ENCODE measurements at regions not wholly inside any gene's neighbourhood (a gene's known extent, or its start where the extent isn't known, plus 50 kb on each side); places are given as distances from the start of the nearest gene placed in this dataset.

DNA sequence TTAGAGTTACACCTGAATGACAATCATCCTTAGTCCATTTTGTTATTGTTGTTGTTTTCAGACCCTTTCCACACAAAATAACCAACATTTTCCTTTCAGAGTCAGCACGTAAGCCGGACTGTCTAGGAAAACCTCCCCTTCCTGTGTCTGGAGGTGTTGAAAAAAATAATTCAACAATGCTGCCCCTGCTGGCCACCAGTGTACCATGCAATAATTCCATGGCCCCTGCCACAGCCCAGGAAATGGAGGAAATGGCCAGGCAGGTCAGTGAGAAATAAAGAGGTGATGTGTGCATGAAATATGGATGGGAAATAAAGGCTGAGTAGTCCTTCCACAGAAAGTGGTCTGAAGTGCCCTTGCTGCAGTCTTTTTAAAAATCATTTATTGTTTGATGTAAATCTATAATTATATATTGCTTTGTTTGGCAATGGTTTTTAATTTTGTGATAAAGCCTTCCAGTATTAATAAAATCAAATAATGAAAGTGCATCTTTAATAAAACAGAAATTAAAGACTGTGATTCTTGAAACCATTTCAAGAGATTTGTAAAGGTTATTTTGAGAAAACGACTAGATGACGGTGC, 152.8 kb upstream of the PAPPA start:
- no peak overlapping the region for H3K9ac ChIP-seq
- H4K20me1 ChIP-seq (ENCODE audit: insufficient read depth), result no peaks in the 10 kb centered on the region
- no peaks in the 10 kb centered on the region for H3K4me1 ChIP-seq (ENCODE audit: low read depth, poor library complexity, severe bottlenecking)
- no peak overlapping the region for H2AFZ ChIP-seq (ENCODE audit: low read depth)
- no peaks in the 10 kb centered on the region for H3K79me2 ChIP-seq (ENCODE audit: insufficient read depth, low read depth)
- H3K4me2 ChIP-seq, result no peak overlapping the region
- H3K4me3 ChIP-seq (IDR thresholded peaks at IDR 0.05; ENCODE audit: insufficient read depth, low read depth, low read length), result no peak overlapping the region
- H3K27me3 ChIP-seq (ENCODE audit: insufficient read depth, low read depth), result no peaks in the 10 kb centered on the region
- peak; percentile 71 for TF ChIP-seq CTCF (conservative IDR thresholded peaks at IDR 0.05; ENCODE audit: low read depth, low read length)
- H3K36me3 ChIP-seq (ENCODE audit: insufficient read depth), result no peaks in the 10 kb centered on the region
- H3K27ac ChIP-seq, result no peak overlapping the region

DNA sequence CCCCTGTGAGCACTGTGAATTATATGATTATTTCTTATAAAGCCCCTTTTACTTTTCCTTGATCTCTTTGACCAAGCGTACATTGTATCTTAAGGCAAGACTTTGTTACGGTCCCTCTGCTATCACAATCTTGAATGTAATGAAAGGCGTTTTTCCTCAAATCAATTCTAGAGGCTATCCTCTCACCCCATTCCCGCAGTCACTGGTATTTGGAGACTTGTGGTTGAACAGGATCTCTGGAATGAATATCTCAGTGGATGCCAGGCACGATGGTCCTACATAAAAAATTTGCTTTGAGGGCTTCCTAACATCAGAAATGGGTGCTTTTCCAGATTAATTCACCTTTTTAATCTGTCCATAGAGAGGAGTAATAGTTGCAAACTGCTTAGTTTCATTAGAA, 151.4 kb upstream of the PAPPA start:
- Histone ChIP-seq H3K4me3 (IDR thresholded peaks at IDR 0.05; ENCODE audit: insufficient read depth, low read depth, low read length) (no peak overlapping the region), H2AFZ (ENCODE audit: low read depth) (no peak overlapping the region), H4K20me1 (ENCODE audit: insufficient read depth) (no peaks in the 10 kb centered on the region), H3K9ac (no peak overlapping the region), H3K27me3 (ENCODE audit: insufficient read depth, low read depth) (no peaks in the 10 kb centered on the region), H3K79me2 (ENCODE audit: insufficient read depth, low read depth) (no peaks in the 10 kb centered on the region), H3K27ac (no peak overlapping the region), H3K36me3 (ENCODE audit: insufficient read depth) (no peaks in the 10 kb centered on the region), H3K4me2 (no peak overlapping the region), H3K4me1 (ENCODE audit: low read depth, poor library complexity, severe bottlenecking) (no peaks in the 10 kb centered on the region)
- no peak for TF ChIP-seq CTCF (conservative IDR thresholded peaks at IDR 0.05; ENCODE audit: low read depth, low read length)

- Histone ChIP-seq H3K27ac (no peak overlapping the region), H3K4me3 (IDR thresholded peaks at IDR 0.05; ENCODE audit: insufficient read depth, low read depth, low read length) (no peak overlapping the region), H2AFZ (ENCODE audit: low read depth) (no peak overlapping the region), H3K27me3 (ENCODE audit: insufficient read depth, low read depth) (no peaks in the 10 kb centered on the region), H3K9ac (no peak overlapping the region), H3K4me2 (no peak overlapping the region), H4K20me1 (ENCODE audit: insufficient read depth) (no peaks in the 10 kb centered on the region), H3K4me1 (ENCODE audit: low read depth, poor library complexity, severe bottlenecking) (no peaks in the 10 kb centered on the region), H3K36me3 (ENCODE audit: insufficient read depth) (no peaks in the 10 kb centered on the region), H3K79me2 (ENCODE audit: insufficient read depth, low read depth) (no peaks in the 10 kb centered on the region)
- no peak for TF ChIP-seq CTCF (conservative IDR thresholded peaks at IDR 0.05; ENCODE audit: low read depth, low read length)
These were observed 151.0 kb upstream of the PAPPA start for GRCh38 chr9:116002624-116003023.

- Histone ChIP-seq H3K4me3 (IDR thresholded peaks at IDR 0.05; ENCODE audit: insufficient read depth, low read depth, low read length) (no peak overlapping the region), H2AFZ (ENCODE audit: low read depth) (no peak overlapping the region), H3K27me3 (ENCODE audit: insufficient read depth, low read depth) (no peaks in the 10 kb centered on the region), H3K27ac (no peak overlapping the region), H3K9ac (no peak overlapping the region), H3K4me1 (ENCODE audit: low read depth, poor library complexity, severe bottlenecking) (no peaks in the 10 kb centered on the region), H4K20me1 (ENCODE audit: insufficient read depth) (no peaks in the 10 kb centered on the region), H3K79me2 (ENCODE audit: insufficient read depth, low read depth) (no peaks in the 10 kb centered on the region), H3K36me3 (ENCODE audit: insufficient read depth) (no peaks in the 10 kb centered on the region), H3K4me2 (no peak overlapping the region)
- TF ChIP-seq CTCF (conservative IDR thresholded peaks at IDR 0.05; ENCODE audit: low read depth, low read length), result no peak
These were observed 150.2 kb upstream of the PAPPA start for GRCh38 chr9:116003397-116003796.
